ENCODE measurements at regions not wholly inside any gene's neighbourhood (a gene's known extent, or its start where the extent isn't known, plus 50 kb on each side); places are given as distances from the start of the nearest gene placed in this dataset.

- peaks cover 3% of the 10 kb centered on the region for H3K27me3 Mint-ChIP-seq (ENCODE audit: unreplicated experiment)
- no peak overlapping the region for H3K27ac Mint-ChIP-seq (ENCODE audit: unreplicated experiment)
- no peaks in the 10 kb centered on the region for H3K9me3 Mint-ChIP-seq (ENCODE audit: unreplicated experiment)
- no peaks in the 10 kb centered on the region for H3K36me3 Mint-ChIP-seq (ENCODE audit: unreplicated experiment)
- peaks cover 3% of the 10 kb centered on the region for H3K4me1 Mint-ChIP-seq (ENCODE audit: low read depth, unreplicated experiment)
- TF ChIP-seq CTCF (IDR thresholded peaks at IDR 0.05; ENCODE audit: partially characterized antibody, unreplicated experiment) = no peak
- no peak overlapping the region for H3K4me3 Mint-ChIP-seq (ENCODE audit: unreplicated experiment)
- no peak for DNase-seq
Observed at GRCh38 chr20:60791823-60792222, 460.2 kb upstream of the CDH4 start.

DNA sequence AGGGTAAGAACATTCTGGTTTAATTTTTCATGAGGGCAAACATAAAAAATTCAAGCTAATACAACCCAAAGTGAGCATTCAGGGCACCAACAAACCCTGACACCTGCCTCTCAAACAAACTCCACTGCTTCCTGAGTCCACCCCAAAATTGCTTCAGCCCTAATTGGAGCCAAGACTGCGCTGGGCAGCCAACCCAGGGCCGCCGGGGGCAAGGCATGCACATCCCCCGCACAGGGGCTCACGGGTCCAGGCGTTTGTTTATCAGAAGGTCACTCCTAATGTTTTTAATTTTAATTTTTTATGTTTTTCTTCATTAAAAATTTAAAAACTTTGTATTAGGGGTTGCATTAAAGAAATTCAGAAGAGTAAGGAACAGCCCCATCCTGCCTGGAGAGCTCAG, 459.1 kb upstream of the CDH4 start:
- DNase-seq = no peak
- H3K4me3 Mint-ChIP-seq (ENCODE audit: unreplicated experiment) = no peak overlapping the region
- H3K27me3 Mint-ChIP-seq (ENCODE audit: unreplicated experiment) = peaks cover 4% of the 10 kb centered on the region
- no peak overlapping the region for H3K27ac Mint-ChIP-seq (ENCODE audit: unreplicated experiment)
- no peak for TF ChIP-seq CTCF (IDR thresholded peaks at IDR 0.05; ENCODE audit: partially characterized antibody, unreplicated experiment)
- H3K36me3 Mint-ChIP-seq (ENCODE audit: unreplicated experiment) = no peaks in the 10 kb centered on the region
- no peaks in the 10 kb centered on the region for H3K9me3 Mint-ChIP-seq (ENCODE audit: unreplicated experiment)
- H3K4me1 Mint-ChIP-seq (ENCODE audit: low read depth, unreplicated experiment) = peaks cover 3% of the 10 kb centered on the region

GRCh38 chr20:60794674-60795073, 457.4 kb upstream of the CDH4 start:
- no peak for DNase-seq
- Mint-ChIP-seq H3K9me3 (ENCODE audit: unreplicated experiment) (no peaks in the 10 kb centered on the region), H3K4me1 (ENCODE audit: low read depth, unreplicated experiment) (no peaks in the 10 kb centered on the region), H3K27me3 (ENCODE audit: unreplicated experiment) (peaks cover 4% of the 10 kb centered on the region), H3K4me3 (ENCODE audit: unreplicated experiment) (no peak overlapping the region), H3K27ac (ENCODE audit: unreplicated experiment) (no peak overlapping the region), H3K36me3 (ENCODE audit: unreplicated experiment) (no peaks in the 10 kb centered on the region)
- no peak for TF ChIP-seq CTCF (IDR thresholded peaks at IDR 0.05; ENCODE audit: partially characterized antibody, unreplicated experiment)

DNA sequence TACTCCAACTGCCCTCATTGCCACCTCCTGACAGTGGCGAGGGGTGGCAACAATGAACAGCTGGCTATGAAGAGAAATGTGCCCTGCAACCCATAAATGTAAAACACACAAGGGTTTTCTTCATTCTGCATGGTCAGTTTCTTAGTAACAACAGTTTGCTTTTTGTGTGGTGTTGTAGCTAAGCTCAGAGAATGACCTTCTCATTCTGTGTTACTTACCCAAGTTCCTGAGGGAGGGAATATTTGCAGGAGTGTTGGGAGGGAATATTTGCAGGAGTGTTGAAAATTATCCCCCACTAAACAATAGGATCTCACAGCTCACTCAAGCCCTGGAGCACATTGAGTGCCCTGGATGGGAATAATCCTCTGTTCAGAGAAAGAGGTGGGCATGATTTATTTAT, 456.4 kb upstream of the CDH4 start:
- Mint-ChIP-seq H3K4me3 (ENCODE audit: unreplicated experiment) (no peak overlapping the region), H3K27me3 (ENCODE audit: unreplicated experiment) (peaks cover 4% of the 10 kb centered on the region)
- DNase-seq = no peak

GRCh38 chr20:60800185-60800584, 451.9 kb upstream of the CDH4 start:
- H3K27ac Mint-ChIP-seq (ENCODE audit: unreplicated experiment) = no peak overlapping the region

More for the DNA sequence above, 456.4 kb upstream of the CDH4 start:
- Mint-ChIP-seq H3K9me3 (ENCODE audit: unreplicated experiment) (no peaks in the 10 kb centered on the region), H3K27ac (ENCODE audit: unreplicated experiment) (no peak overlapping the region), H3K36me3 (ENCODE audit: unreplicated experiment) (no peaks in the 10 kb centered on the region), H3K4me1 (ENCODE audit: low read depth, unreplicated experiment) (no peaks in the 10 kb centered on the region)
- TF ChIP-seq CTCF (IDR thresholded peaks at IDR 0.05; ENCODE audit: partially characterized antibody, unreplicated experiment) = no peak

More at GRCh38 chr20:60800185-60800584, 451.9 kb upstream of the CDH4 start:
- H3K9me3 Mint-ChIP-seq (ENCODE audit: unreplicated experiment) = no peaks in the 10 kb centered on the region
- H3K4me3 Mint-ChIP-seq (ENCODE audit: unreplicated experiment) = no peak overlapping the region
- no peaks in the 10 kb centered on the region for H3K36me3 Mint-ChIP-seq (ENCODE audit: unreplicated experiment)
- DNase-seq = no peak
- no peaks in the 10 kb centered on the region for H3K4me1 Mint-ChIP-seq (ENCODE audit: low read depth, unreplicated experiment)
- no peak for TF ChIP-seq CTCF (IDR thresholded peaks at IDR 0.05; ENCODE audit: partially characterized antibody, unreplicated experiment)
- peaks cover 4% of the 10 kb centered on the region for H3K27me3 Mint-ChIP-seq (ENCODE audit: unreplicated experiment)
